ENCODE measurements at regions not wholly inside any gene's neighbourhood (a gene's known extent, or its start where the extent isn't known, plus 50 kb on each side); places are given as distances from the start of the nearest gene placed in this dataset.

DNA sequence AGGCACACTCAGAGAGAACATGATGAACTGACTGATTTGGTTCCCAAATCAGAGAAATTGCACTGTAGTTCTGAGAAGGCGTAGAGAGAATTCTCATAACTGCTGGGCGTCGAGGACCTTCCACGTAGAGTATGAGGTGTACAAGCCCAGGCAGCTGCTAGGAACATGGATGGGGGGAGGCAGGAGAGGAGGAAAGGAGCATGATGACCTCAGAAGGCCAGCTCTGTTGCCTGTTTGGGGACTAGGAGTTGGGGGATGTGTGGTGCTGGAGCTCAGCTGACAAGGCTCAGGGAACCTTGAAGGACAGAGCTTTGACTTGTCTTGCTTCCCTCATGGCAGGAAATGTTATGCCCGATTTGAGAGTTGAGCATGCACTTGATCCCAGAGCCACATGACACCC lies 485.4 kb downstream of the IRX1 start:
- TF ChIP-seq, protein P1, sequence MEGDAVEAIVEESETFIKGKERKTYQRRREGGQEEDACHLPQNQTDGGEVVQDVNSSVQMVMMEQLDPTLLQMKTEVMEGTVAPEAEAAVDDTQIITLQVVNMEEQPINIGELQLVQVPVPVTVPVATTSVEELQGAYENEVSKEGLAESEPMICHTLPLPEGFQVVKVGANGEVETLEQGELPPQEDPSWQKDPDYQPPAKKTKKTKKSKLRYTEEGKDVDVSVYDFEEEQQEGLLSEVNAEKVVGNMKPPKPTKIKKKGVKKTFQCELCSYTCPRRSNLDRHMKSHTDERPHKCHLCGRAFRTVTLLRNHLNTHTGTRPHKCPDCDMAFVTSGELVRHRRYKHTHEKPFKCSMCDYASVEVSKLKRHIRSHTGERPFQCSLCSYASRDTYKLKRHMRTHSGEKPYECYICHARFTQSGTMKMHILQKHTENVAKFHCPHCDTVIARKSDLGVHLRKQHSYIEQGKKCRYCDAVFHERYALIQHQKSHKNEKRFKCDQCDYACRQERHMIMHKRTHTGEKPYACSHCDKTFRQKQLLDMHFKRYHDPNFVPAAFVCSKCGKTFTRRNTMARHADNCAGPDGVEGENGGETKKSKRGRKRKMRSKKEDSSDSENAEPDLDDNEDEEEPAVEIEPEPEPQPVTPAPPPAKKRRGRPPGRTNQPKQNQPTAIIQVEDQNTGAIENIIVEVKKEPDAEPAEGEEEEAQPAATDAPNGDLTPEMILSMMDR (IDR thresholded peaks at IDR 0.05) = no peak
- no peak for TF ChIP-seq POLR2A (IDR thresholded peaks at IDR 0.05)
